SK-N-SH (cell line): ENCODE measurements at regions not wholly inside any gene's neighbourhood (a gene's known extent, or its start where the extent isn't known, plus 50 kb on each side); places are given as distances from the start of the nearest gene placed in this dataset.

ENCODE experiments used
- CTCF ChIP-seq: fragments of 200-600 bp; sonication (generic); IDR thresholded peaks from 2 replicates; pipeline ENCODE4 v1.6.1; 2017; ENCODE audit warnings: antibody characterized with exemption, mild to moderate bottlenecking, moderate library complexity
- FOXM1 ChIP-seq: IDR thresholded peaks from 2 replicates; pipeline ENCODE4 v1.4.0; 2012; ENCODE audit warnings: low read depth, mild to moderate bottlenecking
- POLR2AphosphoS5 ChIP-seq: IDR thresholded peaks from 2 replicates; pipeline ENCODE4 v1.6.1; 2012; ENCODE audit warnings: low read depth, low read length
- RFX5 ChIP-seq: IDR thresholded peaks from 2 replicates; pipeline ENCODE4 v1.6.1; 2012; ENCODE audit warnings: mild to moderate bottlenecking, improper control_type of control experiment, low read length
- TCF12 ChIP-seq: IDR thresholded peaks from 2 replicates; pipeline ENCODE4 v1.4.0; 2012
- USF1 ChIP-seq: IDR thresholded peaks from 2 replicates; pipeline ENCODE4 v1.4.0; 2012; ENCODE audit warnings: low read depth, borderline replicate concordance
- ZBTB33 ChIP-seq: IDR thresholded peaks from 2 replicates; pipeline ENCODE4 v1.4.0; 2012; ENCODE audit warnings: low read depth, borderline replicate concordance

GRCh38 chr1:54489627-54490250 lies 58.3 kb upstream of the ACOT11 start:
- TF ChIP-seq USF1 (no peak), CTCF (no peak; the same call in 1 of the 2 replicates), POLR2AphosphoS5 (no peak), RFX5 (no peak), FOXM1 (no peak), TCF12 (no peak), ZBTB33 (no peak)
